ENCODE measurements at regions not wholly inside any gene's neighbourhood (a gene's known extent, or its start where the extent isn't known, plus 50 kb on each side); places are given as distances from the start of the nearest gene placed in this dataset.

GRCh38 chr5:79890119-79890929 is 100.7 kb downstream of the MTX3 start:
- TF ChIP-seq CTCF (conservative IDR thresholded peaks at IDR 0.05; ENCODE audit: low read length) = no peak
- TF ChIP-seq EZH2phosphoT487 (IDR thresholded peaks at IDR 0.05; ENCODE audit: borderline replicate concordance, low read depth, low read length) = no peak

Data from OCI-LY7 (cell line).